ENCODE measurements at regions not wholly inside any gene's neighbourhood (a gene's known extent, or its start where the extent isn't known, plus 50 kb on each side); places are given as distances from the start of the nearest gene placed in this dataset.
"Not testable (repeated sequence)": the region's sequence is repeated elsewhere in the genome, so short reads cannot be mapped to it uniquely, and the experiment has no call there.

DNA sequence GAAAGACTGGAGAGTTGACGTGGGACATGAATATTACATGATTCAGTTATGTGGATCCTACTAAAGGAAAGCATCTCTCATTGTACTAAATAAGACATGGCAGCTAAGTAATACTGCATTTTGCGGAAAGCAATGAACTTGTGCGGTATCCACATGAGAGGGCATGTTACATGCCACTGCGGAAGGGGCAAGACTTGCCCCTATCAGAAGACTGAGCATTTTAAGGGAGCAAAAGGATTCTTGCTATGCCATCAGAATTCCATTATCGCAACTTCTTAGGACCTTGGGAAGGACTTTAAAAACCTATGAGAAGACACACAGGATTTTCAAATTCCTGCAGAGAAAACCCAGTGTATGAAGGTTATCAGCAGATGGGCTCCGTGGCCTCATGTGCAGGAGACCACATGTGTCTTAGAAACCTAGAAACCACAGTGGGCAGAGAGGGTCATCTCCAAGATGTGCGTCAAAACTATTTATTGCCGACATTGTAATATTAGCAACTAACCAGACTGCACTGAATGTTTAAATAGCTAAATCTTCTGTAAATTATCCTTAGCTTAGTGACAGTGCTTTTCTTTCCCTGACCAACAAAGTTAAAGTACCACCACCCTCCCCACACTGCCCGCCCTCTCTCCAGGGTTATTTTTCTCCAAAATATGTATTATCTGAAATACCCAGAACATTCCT lies 457.7 kb downstream of the ICE1 start:
- no peak overlapping the region for H3K27ac ChIP-seq
- intact Hi-C loops (cut with DNase I) = no loop called here
- ATAC-seq = no peak
- H3K27me3 ChIP-seq = peaks cover 0 to 13% (median 3%) of the 10 kb centered on the region in 4 donors
- no peaks in the 10 kb centered on the region for H3K4me1 ChIP-seq
- no peak for FAIRE-seq
- no peaks in the 10 kb centered on the region for H3K36me3 ChIP-seq
- TF ChIP-seq, protein P1, sequence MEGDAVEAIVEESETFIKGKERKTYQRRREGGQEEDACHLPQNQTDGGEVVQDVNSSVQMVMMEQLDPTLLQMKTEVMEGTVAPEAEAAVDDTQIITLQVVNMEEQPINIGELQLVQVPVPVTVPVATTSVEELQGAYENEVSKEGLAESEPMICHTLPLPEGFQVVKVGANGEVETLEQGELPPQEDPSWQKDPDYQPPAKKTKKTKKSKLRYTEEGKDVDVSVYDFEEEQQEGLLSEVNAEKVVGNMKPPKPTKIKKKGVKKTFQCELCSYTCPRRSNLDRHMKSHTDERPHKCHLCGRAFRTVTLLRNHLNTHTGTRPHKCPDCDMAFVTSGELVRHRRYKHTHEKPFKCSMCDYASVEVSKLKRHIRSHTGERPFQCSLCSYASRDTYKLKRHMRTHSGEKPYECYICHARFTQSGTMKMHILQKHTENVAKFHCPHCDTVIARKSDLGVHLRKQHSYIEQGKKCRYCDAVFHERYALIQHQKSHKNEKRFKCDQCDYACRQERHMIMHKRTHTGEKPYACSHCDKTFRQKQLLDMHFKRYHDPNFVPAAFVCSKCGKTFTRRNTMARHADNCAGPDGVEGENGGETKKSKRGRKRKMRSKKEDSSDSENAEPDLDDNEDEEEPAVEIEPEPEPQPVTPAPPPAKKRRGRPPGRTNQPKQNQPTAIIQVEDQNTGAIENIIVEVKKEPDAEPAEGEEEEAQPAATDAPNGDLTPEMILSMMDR (IDR thresholded peaks at IDR 0.05) = no peak
- H3K4me3 ChIP-seq = no peak overlapping the region
- 75 to 87% methylated on average over 9 of the region's 9 CpGs for WGBS, 2 donors
- no peaks in the 10 kb centered on the region for H3K9me3 ChIP-seq
- no peak for DNase-seq

DNA sequence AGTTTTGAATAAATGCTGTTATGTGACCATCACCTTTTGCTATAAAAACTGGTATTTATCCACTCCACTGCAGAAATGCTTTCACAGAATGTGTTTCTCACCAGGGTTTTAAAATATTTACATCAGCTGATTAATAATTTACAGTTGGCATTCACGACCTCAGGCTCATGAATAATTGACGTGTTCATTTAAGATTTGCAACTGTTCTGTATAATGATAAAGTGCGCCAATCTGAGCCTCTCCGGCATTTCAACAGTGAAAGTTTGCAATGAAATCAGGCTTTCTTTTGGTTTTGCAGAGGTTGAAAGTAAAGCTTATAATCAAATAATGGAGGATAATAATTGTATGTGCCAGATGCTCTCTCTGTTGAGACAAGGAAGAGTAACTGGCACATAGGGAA lies 434.9 kb downstream of the ICE1 start:
- DNase-seq (no peak), FAIRE-seq (no peak), ATAC-seq (no peak)
- Histone ChIP-seq H3K27me3 (peaks cover 0 to 5% (median 2%) of the 10 kb centered on the region in 4 donors), H3K9me3 (no peaks in the 10 kb centered on the region), H3K4me1 (no peaks in the 10 kb centered on the region), H3K4me3 (no peak overlapping the region), H3K27ac (no peak overlapping the region), H3K36me3 (no peaks in the 10 kb centered on the region)
- TF ChIP-seq, protein P1 (IDR thresholded peaks at IDR 0.05) = no peak
- 22 to 27% methylated on average over 4 of the region's 4 CpGs for WGBS, 2 donors
- intact Hi-C loops (cut with DNase I) = no loop called here

DNA sequence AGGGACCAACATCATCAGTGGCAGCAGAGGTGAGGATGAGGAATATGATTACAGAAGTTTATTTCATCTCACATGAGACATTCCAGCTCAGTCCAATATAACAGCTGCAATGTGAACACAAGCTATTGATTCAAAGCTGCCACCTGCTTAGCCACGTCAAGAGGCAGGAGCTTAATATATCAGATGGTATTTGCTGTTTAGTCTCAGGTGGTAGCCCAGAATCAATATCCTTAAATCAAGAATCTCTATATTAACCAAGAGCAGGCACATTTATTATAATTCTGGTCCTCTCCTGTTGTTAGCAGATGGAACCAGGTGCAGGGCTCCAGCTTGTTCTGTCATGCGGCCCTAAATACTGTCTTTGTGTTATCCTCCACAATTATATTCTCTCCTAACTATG lies 431.6 kb downstream of the ICE1 start:
- DNase-seq (no peak), FAIRE-seq (no peak)

DNA sequence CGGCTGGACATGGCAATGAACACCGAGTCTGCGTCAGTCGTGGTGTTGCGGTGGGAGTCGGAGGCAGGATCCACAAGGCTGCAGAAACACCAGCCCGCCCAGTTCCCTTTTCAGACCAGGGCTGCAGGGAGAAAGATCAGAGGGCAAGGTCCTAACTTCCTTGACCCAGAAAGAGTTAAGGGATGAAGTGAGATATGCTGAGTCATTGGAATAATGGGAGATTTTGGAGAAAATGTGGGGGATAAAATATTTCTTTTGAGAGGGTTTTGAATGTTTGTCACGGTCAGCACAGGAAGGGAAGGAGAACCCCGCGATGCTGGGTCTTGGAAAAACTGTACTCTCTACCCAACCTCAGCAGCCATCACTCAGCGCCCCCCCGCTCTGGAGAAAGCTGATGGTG lies 416.0 kb downstream of the ICE1 start:
- Histone ChIP-seq H3K4me3 (no peak overlapping the region), H3K36me3 (no peaks in the 10 kb centered on the region), H3K27ac (no peak overlapping the region), H3K4me1 (no peaks in the 10 kb centered on the region), H3K27me3 (no peaks in the 10 kb centered on the region), H3K9me3 (no peaks in the 10 kb centered on the region)
- TF ChIP-seq, protein P1 (IDR thresholded peaks at IDR 0.05) = no peak
- FAIRE-seq (no peak), DNase-seq (no peak), ATAC-seq (no peak)
- WGBS, 2 donors = 78 to 85% methylated on average over 12 of the region's 12 CpGs
- intact Hi-C loops (cut with DNase I) = no loop called here

More for the DNA sequence above, 431.6 kb downstream of the ICE1 start:
- Histone ChIP-seq H3K9me3 (no peaks in the 10 kb centered on the region), H3K27ac (no peak overlapping the region), H3K27me3 (peaks cover 0 to 4% (median 0%) of the 10 kb centered on the region in 4 donors), H3K36me3 (no peaks in the 10 kb centered on the region), H3K4me1 (no peaks in the 10 kb centered on the region), H3K4me3 (no peak overlapping the region)
- WGBS, 2 donors = 40 to 53% methylated on average over 2 of the region's 2 CpGs
- intact Hi-C loops (cut with DNase I) = no loop called here
- ATAC-seq = no peak
- TF ChIP-seq, protein P1 (IDR thresholded peaks at IDR 0.05) = no peak

DNA sequence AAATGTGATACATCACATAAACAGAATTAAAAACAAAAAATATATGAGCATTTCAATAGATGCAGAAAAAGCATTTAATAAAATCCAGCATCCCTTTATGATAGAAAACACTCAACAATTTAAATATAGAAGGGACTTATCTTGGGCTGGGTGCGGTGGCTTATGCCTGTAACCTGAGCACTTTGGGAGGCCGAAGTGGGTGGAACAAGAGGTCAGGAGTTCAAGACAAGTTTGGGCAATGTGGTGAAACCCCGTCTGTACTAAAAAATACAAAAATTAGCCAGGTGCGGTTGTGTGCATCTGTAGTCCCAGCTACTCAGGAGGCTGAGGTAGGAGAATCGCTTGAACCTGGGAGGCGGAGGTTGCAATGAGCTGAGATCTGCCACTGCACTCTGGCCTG lies 409.1 kb downstream of the ICE1 start:
- H3K36me3 ChIP-seq; FAIRE-seq; intact Hi-C loops (cut with DNase I); ATAC-seq; H3K4me3 ChIP-seq; H3K9me3 ChIP-seq; H3K4me1 ChIP-seq; DNase-seq; H3K27ac ChIP-seq; H3K27me3 ChIP-seq: not testable (repeated sequence)
- WGBS, 2 donors = 79 to 90% methylated on average over 6 of the region's 6 CpGs
